Spleen (tissue), 11 donors: ENCODE measurements at regions not wholly inside any gene's neighbourhood (a gene's known extent, or its start where the extent isn't known, plus 50 kb on each side); places are given as distances from the start of the nearest gene placed in this dataset.

Experiments
- DNase-seq: peaks from one replicate; pipeline ENCODE4 v3.0.0-alpha.2; 2020
- H3K27ac ChIP-seq, 8 donors: fragments of 200-600 bp; sonication (generic) in 7 of 8; 1 replicate in 4 of 8; 2 replicates in 4 of 8; pipeline versions ENCODE4 v1.5.0 to v1.8.0; 2016 to 2021; ENCODE audit warnings: inconsistent platforms in 4 of 8, mild to moderate bottlenecking in 4 of 8, moderate library complexity in 1 of 8
- H3K27me3 ChIP-seq, 7 donors: fragments of 200-600 bp; sonication (generic) in 6 of 7; replicated peaks in 1 of 7; 1 replicate in 4 of 7; 2 replicates in 3 of 7; pipeline versions ENCODE4 v1.5.0 to v1.8.0; 2016 to 2021; ENCODE audit warnings: inconsistent platforms in 3 of 7, mild to moderate bottlenecking in 1 of 7
- H3K36me3 ChIP-seq, 6 donors: fragments of 200-600 bp; sonication (generic) in 5 of 6; 1 replicate in 4 of 6; 2 replicates in 2 of 6; pipeline versions ENCODE4 v1.5.0 to v1.8.0; 2016 to 2021; ENCODE audit warnings: inconsistent platforms in 2 of 6
- H3K4me1 ChIP-seq, 6 donors: fragments of 200-600 bp; sonication (generic) in 5 of 6; 1 replicate in 3 of 6; 2 replicates in 3 of 6; pipeline versions ENCODE4 v1.5.0 to v1.8.0; 2016 to 2021; ENCODE audit warnings: inconsistent platforms in 3 of 6
- H3K4me3 ChIP-seq, 8 donors: fragments of 200-600 bp; sonication (generic) in 7 of 8; 1 replicate in 4 of 8; 2 replicates in 4 of 8; pipeline versions ENCODE4 v1.5.0 to v1.8.0; 2016 to 2021; ENCODE audit warnings: inconsistent platforms in 4 of 8, mild to moderate bottlenecking in 4 of 8, moderate library complexity in 2 of 8
- H3K9me3 ChIP-seq, 8 donors: fragments of 200-600 bp; sonication (generic) in 7 of 8; 1 replicate in 4 of 8; 2 replicates in 4 of 8; pipeline versions ENCODE4 v1.5.0 to v1.8.0; 2016 to 2021; ENCODE audit warnings: inconsistent platforms in 4 of 8
- POLR2A ChIP-seq, 3 donors: fragments of 450-650 bp; IDR thresholded peaks; one replicate each; pipeline ENCODE4 v1.5.1; 2017; ENCODE audit warnings: antibody characterized with exemption in 3 of 3, mild to moderate bottlenecking in 1 of 3
- POLR2AphosphoS5 ChIP-seq, 3 donors: sonication (generic); formaldehyde crosslinking; IDR thresholded peaks; one replicate each; pipeline ENCODE4 v1.5.1; 2017; ENCODE audit warnings: antibody characterized with exemption in 3 of 3
- WGBS, 5 donors: extraction: QIAGEN DNeasy Blood & Tissue Kit in 3 of 5; methylation state at CpG; one replicate each; pipeline versions ENCODE4 v1.1.5 to v1.1.7; 2013 to 2018; 5-methylcytosine and 5-hydroxymethylcytosine counted together
- intact Hi-C: fragments of 100-400 bp; cut with DNase I; formaldehyde crosslinking; loops from one replicate; pipeline ENCODE4 v1.15.0; 2023; ENCODE audit warnings: low total_unique reads
- TF ChIP-seq, protein P1 (sequence below), 11 experiments: fragments of 200-600 bp in 7 of 11; fragments of 450-650 bp in 4 of 11; sonication (generic) in 4 of 11; IDR thresholded peaks in 8 of 11; conservative IDR thresholded peaks in 3 of 11; 1 replicate in 7 of 11; 2 replicates in 4 of 11; pipeline versions ENCODE4 v1.4.0 to v1.8.0; 2016 to 2021; ENCODE audit warnings: antibody characterized with exemption in 11 of 11, inconsistent platforms in 4 of 11, mild to moderate bottlenecking in 1 of 11
- donor health status: healthy with polysubstance abuse.
- donor health status: DM: no; HTN: no; CAD: no; lungs with moderate emphysema.
- donor health status: DM: no; HTN: no; CAD: no.
- donor health status: Bipolar disorder and iron deficiency.
- donor health status: healthy.
- donor health status: DM: no; HTN: no; CAD: no.
- donor health status: DM: yes; HTN: yes; CAD: no.

DNA sequence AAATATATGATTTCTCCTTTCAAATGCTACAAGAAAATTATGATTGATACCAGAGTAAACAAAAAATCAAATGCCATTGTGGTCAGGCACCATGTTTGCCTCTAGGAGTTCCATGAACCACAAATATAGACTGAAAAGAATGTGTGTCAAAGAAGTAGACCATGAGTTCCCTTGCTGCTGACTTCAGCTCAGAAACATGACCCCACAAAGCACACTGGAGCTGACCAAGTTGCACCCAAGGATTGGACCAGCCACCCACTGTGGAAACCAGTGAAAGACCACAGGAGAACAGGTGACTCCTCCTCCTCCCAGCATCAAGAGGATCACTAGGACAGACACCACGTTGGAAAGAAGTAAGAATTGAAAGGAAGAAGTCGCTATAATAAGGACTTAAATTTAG is 90.8 kb upstream of the TENT5A start:
- DNase-seq, result no peak
- intact Hi-C loops, result no loop called here
- no peak overlapping the region for H3K27ac ChIP-seq
- WGBS, 5 donors, result 15 to 46% (median 29%) methylated on average over 2 of the region's 2 CpGs
- TF ChIP-seq, protein P1, sequence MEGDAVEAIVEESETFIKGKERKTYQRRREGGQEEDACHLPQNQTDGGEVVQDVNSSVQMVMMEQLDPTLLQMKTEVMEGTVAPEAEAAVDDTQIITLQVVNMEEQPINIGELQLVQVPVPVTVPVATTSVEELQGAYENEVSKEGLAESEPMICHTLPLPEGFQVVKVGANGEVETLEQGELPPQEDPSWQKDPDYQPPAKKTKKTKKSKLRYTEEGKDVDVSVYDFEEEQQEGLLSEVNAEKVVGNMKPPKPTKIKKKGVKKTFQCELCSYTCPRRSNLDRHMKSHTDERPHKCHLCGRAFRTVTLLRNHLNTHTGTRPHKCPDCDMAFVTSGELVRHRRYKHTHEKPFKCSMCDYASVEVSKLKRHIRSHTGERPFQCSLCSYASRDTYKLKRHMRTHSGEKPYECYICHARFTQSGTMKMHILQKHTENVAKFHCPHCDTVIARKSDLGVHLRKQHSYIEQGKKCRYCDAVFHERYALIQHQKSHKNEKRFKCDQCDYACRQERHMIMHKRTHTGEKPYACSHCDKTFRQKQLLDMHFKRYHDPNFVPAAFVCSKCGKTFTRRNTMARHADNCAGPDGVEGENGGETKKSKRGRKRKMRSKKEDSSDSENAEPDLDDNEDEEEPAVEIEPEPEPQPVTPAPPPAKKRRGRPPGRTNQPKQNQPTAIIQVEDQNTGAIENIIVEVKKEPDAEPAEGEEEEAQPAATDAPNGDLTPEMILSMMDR (IDR thresholded peaks at IDR 0.05 in 8 of 11, conservative IDR thresholded peaks at IDR 0.05 in 3 of 11), result no peak
- TF ChIP-seq POLR2A (IDR thresholded peaks at IDR 0.05), result no peak
- no peak for TF ChIP-seq POLR2AphosphoS5 (IDR thresholded peaks at IDR 0.05)
- no peaks in the 10 kb centered on the region for H3K9me3 ChIP-seq
- no peaks in the 10 kb centered on the region for H3K36me3 ChIP-seq
- H3K27me3 ChIP-seq, result no peaks in the 10 kb centered on the region
- no peaks in the 10 kb centered on the region for H3K4me1 ChIP-seq
- H3K4me3 ChIP-seq, result no peak overlapping the region

DNA sequence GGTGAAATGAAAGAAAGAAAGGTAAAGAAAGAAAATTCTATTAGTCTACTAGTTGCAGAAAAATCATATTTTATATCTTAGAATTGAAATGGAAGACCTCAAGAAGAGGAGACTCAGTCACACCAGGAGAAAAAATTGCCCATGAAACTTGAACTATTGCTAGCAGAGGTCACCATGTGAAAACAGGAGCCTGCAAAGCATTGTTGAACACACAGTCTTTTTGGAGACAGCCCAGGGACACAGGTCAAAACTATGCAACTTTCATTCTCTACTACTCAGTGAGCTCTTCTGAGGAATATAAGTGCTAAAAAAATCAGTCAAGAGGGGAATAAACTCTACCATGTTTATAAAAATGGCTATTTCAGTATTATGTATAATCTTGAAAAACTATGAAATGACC is 89.8 kb upstream of the TENT5A start:
- no peaks in the 10 kb centered on the region for H3K4me1 ChIP-seq
- intact Hi-C loops, result no loop called here
- H3K4me3 ChIP-seq, result no peak overlapping the region
- TF ChIP-seq, protein P1 (IDR thresholded peaks at IDR 0.05 in 8 of 11, conservative IDR thresholded peaks at IDR 0.05 in 3 of 11), result no peak
- no peak for TF ChIP-seq POLR2A (IDR thresholded peaks at IDR 0.05)
- no peak for TF ChIP-seq POLR2AphosphoS5 (IDR thresholded peaks at IDR 0.05)
- no peaks in the 10 kb centered on the region for H3K27me3 ChIP-seq
- H3K9me3 ChIP-seq, result no peaks in the 10 kb centered on the region
- no peak overlapping the region for H3K27ac ChIP-seq
- no peak for DNase-seq
- H3K36me3 ChIP-seq, result no peaks in the 10 kb centered on the region

DNA sequence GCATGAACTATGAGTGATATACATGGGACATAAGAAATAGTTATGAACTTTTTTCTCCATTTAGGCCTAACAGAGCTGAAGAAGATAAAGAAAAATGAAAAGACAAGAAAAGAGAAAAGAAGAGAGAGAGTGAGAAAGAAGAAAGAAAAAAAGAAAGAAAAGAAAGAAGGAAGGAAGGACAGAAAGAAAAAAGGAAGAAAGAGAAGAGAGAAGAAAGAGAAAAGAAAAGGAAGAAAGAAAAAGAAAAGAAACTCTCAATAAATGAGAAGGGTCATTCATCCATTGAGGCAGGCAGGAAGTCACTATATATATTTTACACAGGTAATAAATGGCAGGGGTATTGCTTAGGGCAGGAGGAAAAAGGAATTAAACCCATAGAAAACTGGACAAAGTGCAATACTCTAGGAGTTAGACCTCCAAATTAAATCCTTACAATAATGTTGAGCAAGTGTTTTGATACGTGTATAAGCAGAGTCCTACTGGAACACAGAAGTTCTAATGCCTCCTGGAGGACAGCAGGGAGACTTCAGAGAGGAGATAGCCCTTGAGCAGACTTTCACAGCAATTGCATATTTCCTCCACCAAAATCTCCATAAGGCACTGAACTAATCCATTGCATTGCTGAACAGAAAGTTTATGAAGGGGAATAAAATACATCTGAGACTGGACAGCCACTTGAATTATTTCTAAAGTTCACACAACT is 86.4 kb upstream of the TENT5A start:
- Histone ChIP-seq H3K27me3 (no peaks in the 10 kb centered on the region), H3K27ac (no peak overlapping the region), H3K9me3 (peaks cover 0 to 5% (median 0%) of the 10 kb centered on the region in 8 donors), H3K36me3 (no peaks in the 10 kb centered on the region), H3K4me3 (no peak overlapping the region), H3K4me1 (no peaks in the 10 kb centered on the region)
- 33 to 61% (median 53%) methylated on average over 1 of the region's 1 CpG for WGBS, 5 donors
- intact Hi-C loops, result no loop called here
- no peak for DNase-seq
- TF ChIP-seq POLR2AphosphoS5 (IDR thresholded peaks at IDR 0.05) (no peak), POLR2A (IDR thresholded peaks at IDR 0.05) (no peak)
- TF ChIP-seq, protein P1 (IDR thresholded peaks at IDR 0.05 in 8 of 11, conservative IDR thresholded peaks at IDR 0.05 in 3 of 11), result no peak

DNA sequence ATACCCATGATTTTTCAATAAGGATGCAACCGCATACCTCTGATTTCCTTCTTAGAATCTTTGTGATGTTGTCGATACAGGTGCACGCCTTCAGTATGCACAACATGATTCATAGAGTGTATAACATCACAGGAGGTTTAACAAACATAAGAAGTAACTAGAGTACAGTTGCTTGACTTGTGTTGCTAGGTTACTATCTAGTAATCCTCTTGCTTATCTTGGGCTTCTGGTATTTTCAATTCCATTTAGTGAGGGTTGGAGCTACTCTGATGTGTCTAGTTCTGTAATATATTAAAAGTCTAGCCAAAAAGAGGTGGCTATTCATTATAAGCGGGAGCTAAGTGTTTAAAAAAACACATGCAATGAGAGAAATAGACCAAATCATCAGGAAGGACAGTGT is 85.5 kb upstream of the TENT5A start:
- DNase-seq, result no peak
- Histone ChIP-seq H3K36me3 (no peaks in the 10 kb centered on the region), H3K4me3 (no peak overlapping the region), H3K9me3 (peaks cover 0 to 5% (median 0%) of the 10 kb centered on the region in 8 donors), H3K4me1 (no peaks in the 10 kb centered on the region), H3K27me3 (no peaks in the 10 kb centered on the region), H3K27ac (no peak overlapping the region)
- intact Hi-C loops, result no loop called here
- TF ChIP-seq POLR2A (IDR thresholded peaks at IDR 0.05), result no peak
- no peak for TF ChIP-seq POLR2AphosphoS5 (IDR thresholded peaks at IDR 0.05)
- TF ChIP-seq, protein P1 (IDR thresholded peaks at IDR 0.05 in 8 of 11, conservative IDR thresholded peaks at IDR 0.05 in 3 of 11), result no peak
- 87 to 96% (median 92%) methylated on average over 4 of the region's 4 CpGs for WGBS, 5 donors
